22Rv1 (cell line): ENCODE measurements at regions not wholly inside any gene's neighbourhood (a gene's known extent, or its start where the extent isn't known, plus 50 kb on each side); places are given as distances from the start of the nearest gene placed in this dataset.

Experiments
- H3K27ac ChIP-seq: fragments of 450-650 bp; 2 replicates; pipeline ENCODE4 v1.5.1; 2017
- ZFX ChIP-seq: fragments of 450-650 bp; IDR thresholded peaks from 2 replicates; pipeline ENCODE4 v1.6.1; 2017; ENCODE audit warnings: antibody characterized with exemption, borderline replicate concordance
- TF ChIP-seq, protein P1 (sequence below): fragments of 450-650 bp; IDR thresholded peaks from 2 replicates; pipeline ENCODE4 v1.5.1; 2017; ENCODE audit warnings: mild to moderate bottlenecking

DNA sequence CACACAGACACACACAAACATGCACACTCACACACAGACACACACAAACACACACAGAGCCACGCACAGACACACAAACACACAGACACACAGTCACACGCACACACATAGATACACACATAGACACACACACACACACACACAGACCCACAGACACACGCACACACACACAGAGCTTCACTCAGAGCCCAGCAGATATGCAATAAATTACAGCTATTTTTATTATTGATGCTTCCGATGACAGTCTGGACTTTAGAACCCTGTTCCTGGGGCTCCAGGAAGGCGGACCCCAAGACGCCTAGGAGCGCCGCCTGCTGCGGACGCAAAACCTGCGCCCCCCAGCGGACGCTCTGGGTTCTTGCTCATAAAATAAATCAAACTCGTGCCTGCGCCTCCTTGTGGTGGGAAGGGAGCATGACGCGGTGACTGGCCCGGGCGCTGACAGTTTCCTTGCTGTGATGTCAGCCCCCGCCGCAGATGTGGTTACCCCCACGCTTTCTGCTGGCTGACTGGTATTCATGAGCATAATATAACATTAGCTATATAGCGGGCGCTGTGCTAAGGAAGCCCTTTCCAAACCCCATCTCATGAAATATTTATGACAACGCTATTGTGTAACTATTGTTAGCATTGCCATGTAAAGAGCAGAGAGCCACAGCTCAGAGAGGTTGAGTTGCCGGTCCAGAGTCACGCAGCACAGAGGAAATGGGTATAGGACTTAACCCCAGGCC, 64.4 kb upstream of the TM9SF2 start:
- H3K27ac ChIP-seq, result no peak overlapping the region

DNA sequence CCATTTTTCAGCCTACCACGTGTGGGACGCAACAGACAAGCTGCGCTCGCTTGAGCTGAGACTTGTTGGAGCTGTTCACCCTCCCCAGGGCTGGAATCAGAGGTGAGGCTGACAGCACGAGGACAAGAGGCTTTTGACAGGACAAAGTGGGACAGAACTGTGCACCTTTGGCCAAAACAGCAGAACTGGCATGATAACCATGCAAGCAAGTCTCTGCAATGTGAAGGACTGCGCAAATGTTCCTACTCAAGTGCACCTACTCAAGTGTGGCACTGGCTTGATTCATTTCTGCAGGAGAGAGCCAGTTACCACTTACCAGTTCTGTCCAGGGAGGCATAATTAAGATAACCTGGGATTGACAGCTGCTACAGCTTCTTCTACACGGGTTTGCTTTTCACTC, 62.2 kb upstream of the TM9SF2 start:
- TF ChIP-seq ZFX, result no peak
- TF ChIP-seq, protein P1, sequence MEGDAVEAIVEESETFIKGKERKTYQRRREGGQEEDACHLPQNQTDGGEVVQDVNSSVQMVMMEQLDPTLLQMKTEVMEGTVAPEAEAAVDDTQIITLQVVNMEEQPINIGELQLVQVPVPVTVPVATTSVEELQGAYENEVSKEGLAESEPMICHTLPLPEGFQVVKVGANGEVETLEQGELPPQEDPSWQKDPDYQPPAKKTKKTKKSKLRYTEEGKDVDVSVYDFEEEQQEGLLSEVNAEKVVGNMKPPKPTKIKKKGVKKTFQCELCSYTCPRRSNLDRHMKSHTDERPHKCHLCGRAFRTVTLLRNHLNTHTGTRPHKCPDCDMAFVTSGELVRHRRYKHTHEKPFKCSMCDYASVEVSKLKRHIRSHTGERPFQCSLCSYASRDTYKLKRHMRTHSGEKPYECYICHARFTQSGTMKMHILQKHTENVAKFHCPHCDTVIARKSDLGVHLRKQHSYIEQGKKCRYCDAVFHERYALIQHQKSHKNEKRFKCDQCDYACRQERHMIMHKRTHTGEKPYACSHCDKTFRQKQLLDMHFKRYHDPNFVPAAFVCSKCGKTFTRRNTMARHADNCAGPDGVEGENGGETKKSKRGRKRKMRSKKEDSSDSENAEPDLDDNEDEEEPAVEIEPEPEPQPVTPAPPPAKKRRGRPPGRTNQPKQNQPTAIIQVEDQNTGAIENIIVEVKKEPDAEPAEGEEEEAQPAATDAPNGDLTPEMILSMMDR, result no peak
- H3K27ac ChIP-seq, result no peak overlapping the region

More for the DNA sequence above, 64.4 kb upstream of the TM9SF2 start:
- no peak for TF ChIP-seq ZFX
- TF ChIP-seq, protein P1, result peak; percentile 100

DNA sequence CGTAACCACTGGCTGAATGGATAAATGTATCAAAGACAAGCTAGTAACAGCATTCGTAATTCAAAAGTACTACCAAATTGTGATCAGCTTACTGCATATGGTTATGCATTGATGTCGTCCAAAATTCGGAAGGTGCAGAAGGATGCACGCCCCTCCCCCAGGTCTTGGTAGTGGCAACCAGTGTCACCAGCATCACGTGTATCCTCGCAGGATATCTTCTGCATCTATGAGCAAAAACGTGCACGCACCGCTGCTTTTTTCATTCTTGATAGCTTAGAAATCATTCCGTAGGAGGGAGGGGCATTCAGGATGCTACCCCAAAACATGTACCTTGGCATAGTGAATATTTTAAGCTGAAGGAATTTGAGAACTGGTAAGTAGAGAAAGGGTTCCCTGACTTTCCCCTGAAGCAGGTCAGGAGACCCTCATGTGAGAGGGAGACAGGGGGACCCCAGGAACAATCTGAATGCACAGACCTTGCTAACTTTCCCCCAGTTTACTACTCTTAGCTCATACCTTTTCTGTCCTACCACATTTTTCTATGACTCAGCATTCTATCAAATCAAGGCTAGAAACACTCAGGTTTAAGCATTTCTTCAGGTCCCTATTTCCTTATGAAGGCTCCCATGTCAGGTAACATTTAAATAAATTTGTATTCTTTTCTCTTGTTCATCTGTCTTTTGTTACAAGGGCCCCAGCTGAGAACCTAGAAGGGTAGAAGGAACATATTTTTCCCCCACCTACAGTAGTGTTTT, 61.2 kb upstream of the TM9SF2 start:
- H3K27ac ChIP-seq, result no peak overlapping the region
- TF ChIP-seq, protein P1, result no peak
- TF ChIP-seq ZFX, result no peak

DNA sequence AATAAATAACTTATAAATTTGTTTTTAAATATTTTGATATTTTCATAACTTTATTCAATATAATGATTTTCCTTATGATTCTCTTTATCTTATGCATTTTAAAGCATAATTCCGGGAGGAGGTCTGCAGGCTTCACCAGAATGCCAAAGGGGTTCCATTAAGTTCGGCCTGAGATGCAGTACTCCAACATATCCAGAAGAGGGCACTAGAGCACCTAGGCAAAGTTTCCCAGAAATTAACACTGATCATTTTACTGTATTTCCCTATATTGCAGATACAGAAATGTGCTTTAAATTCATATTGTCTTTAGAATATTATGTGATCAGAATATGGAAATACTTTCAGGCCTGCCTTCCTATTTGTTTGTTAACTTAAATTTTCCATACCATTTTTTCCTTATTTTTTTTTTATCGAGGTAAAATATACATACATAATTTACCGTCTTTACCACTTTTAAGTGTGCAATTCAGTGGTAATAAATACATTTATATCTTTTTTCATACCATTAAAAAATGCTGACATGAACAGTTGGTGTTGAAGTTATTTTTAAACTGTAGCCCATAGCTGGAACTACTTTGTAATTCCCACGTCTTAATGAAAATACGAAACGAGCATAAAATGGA, 58.9 kb upstream of the TM9SF2 start:
- H3K27ac ChIP-seq, result no peak overlapping the region
- TF ChIP-seq ZFX, result no peak
- TF ChIP-seq, protein P1, result peak; percentile 96

DNA sequence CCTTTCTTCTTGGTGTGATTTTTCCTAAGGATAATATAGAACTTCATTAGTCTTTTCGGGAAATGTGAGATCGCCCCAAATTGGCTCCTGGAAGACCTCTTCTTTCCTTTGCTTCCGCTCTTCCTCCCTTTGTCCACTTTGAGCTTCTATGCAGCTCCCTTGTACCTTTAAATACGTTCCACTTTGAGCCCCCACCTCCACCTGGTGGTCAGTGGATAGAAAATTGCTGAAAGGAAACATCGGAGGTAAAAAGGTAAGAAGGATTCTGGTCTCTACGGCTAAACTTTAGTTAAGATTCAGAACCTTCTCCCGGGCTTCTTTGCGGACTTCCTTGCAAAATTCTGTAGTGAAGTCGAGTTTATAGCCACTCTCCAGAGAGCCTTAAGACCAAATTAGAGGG, 55.0 kb upstream of the TM9SF2 start:
- no peak for TF ChIP-seq ZFX
- TF ChIP-seq, protein P1, result peak; percentile 30
- no peak overlapping the region for H3K27ac ChIP-seq

DNA sequence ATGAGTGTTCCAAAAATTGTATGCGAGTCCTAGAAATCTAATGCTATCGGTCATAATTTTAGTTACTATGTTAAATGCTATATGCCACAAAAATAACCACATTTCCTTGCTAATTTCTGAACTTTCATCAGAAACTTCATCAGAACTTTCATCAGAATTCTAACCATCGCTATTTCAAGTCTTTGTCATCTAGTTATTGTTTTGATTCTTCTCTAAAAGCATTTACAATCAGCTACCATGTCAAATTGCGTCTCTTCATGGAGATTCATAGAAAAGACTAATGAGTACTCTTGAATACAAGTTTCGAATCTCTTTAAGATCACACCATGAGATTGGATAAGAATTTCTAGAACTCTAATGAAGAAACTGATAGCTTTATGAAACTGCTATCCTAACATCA, 52.7 kb upstream of the TM9SF2 start:
- H3K27ac ChIP-seq, result no peak overlapping the region
- TF ChIP-seq, protein P1, result no peak
- TF ChIP-seq ZFX, result no peak

DNA sequence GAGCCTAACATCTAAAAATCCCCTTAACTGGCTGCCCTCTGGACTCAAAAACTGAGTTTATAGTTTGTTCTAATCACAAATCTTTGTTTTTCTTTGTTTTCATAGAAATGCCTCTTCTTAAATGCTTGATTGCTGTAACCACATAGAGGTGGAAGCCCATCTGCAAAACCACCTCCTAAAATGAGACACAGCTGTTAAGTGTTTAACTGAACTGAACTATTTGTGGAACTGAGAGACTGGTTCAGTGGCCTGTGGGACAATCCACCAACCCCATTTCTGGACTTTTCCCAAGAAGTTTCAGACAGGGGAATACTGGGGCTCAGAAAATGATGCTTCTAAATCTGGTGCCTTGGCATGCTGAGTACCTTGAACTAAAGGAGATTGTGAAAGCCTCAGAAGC, 50.9 kb upstream of the TM9SF2 start:
- TF ChIP-seq ZFX, result no peak
- TF ChIP-seq, protein P1, result no peak
- no peak overlapping the region for H3K27ac ChIP-seq
